K562 (cell line): ENCODE measurements at regions not wholly inside any gene's neighbourhood (a gene's known extent, or its start where the extent isn't known, plus 50 kb on each side); places are given as distances from the start of the nearest gene placed in this dataset.

Experiments
- ATAC-seq: fragments of 200-7000 bp; cut with Tn5 transposase; 3 replicates; pipeline ENCODE4 v1.9.1; 2020; ENCODE audit warnings: moderate library complexity
- BruUV-seq: library from RNA; stranded (reverse); fragments of 400-500 nt; replicated peaks from 2 replicates; lab custom pipeline; 2021; lab: Mats Ljungman, UMichigan
- CTCF ChIA-PET: fragments of 300-600 bp; formaldehyde crosslinking; extraction: SDS; loops from one replicate; lab custom pipeline; 2021; ENCODE audit warnings: low intra/inter-chr PET ratio; lab: Yijun Ruan, JAX
- POLR2A ChIA-PET: fragments of 300-600, 350-650 bp; sonication (Branson Sonifier 250); formaldehyde crosslinking; extraction: SDS; loops from one replicate; lab custom pipeline; 2021; ENCODE audit warnings: antibody characterized with exemption, inconsistent platforms; lab: Yijun Ruan, JAX
- DNase-seq, 4 experiments: peaks; one replicate each; pipeline versions ENCODE4 v3.0.0 to v3.0.0-alpha.2; 2011 to 2018; ENCODE audit warnings: low spot score in 3 of 4, mixed read lengths in 3 of 4; ENCODE audit errors: extremely low read depth in 1 of 4
- FAIRE-seq: peaks from 2 replicates; lab custom pipeline; 2011; peaks lifted over from hg19 to GRCh38; lab: Jason Lieb, UNC
- H2AFZ ChIP-seq: 2 replicates; pipeline ENCODE4 v1.6.0; 2011; ENCODE audit warnings: low read depth, low read length, control low read depth, inconsistent platforms
- H3K27ac ChIP-seq: fragments of 200-600 bp; 3 replicates; pipeline ENCODE4 v1.8.0; 2011; ENCODE audit warnings: low read depth, mild to moderate bottlenecking, control low read depth, inconsistent platforms, low read length, moderate library complexity, mixed read lengths; ENCODE audit errors: extremely low read depth
- H3K27me3 ChIP-seq, 2 experiments: fragments of 300-600 bp in 1 of 2; 2 replicates in 1 of 2; 3 replicates in 1 of 2; pipeline versions ENCODE4 v1.6.0 to v1.8.0; 2011; ENCODE audit warnings: inconsistent platforms in 2 of 2, low read length in 2 of 2, mild to moderate bottlenecking in 1 of 2, mixed read lengths in 1 of 2, moderate library complexity in 1 of 2; ENCODE audit not compliant: control insufficient read depth in 2 of 2, insufficient read depth in 2 of 2
- H3K36me3 ChIP-seq: fragments of 300-600 bp; 3 replicates; pipeline ENCODE4 v1.8.0; 2011; ENCODE audit warnings: mild to moderate bottlenecking, low read length, inconsistent platforms; ENCODE audit not compliant: control insufficient read depth, insufficient read depth
- H3K4me1 ChIP-seq, 2 experiments: fragments of 200-600 bp in 1 of 2; replicated peaks in 1 of 2; 2 replicates in 1 of 2; 3 replicates in 1 of 2; pipeline versions ENCODE4 v1.5.1 to v1.8.0; 2011; ENCODE audit warnings: inconsistent platforms in 2 of 2, low read length in 2 of 2, mild to moderate bottlenecking in 1 of 2, mixed read lengths in 1 of 2, moderate library complexity in 1 of 2; ENCODE audit not compliant: control insufficient read depth in 2 of 2, insufficient read depth in 2 of 2
- H3K4me2 ChIP-seq: 2 replicates; pipeline ENCODE4 v1.6.1; 2011; ENCODE audit warnings: low read length, control low read depth, inconsistent platforms, mixed read lengths; ENCODE audit not compliant: insufficient read depth
- H3K4me3 ChIP-seq: fragments of 200-600 bp; sonication (generic), shearing (Covaris generic); 2 replicates; pipeline ENCODE4 v1.5.1; 2016; ENCODE audit warnings: control low read depth, inconsistent platforms
- H3K79me2 ChIP-seq: fragments of 200-600 bp; 3 replicates; pipeline ENCODE4 v1.8.0; 2011; ENCODE audit warnings: low read length, inconsistent platforms; ENCODE audit not compliant: control insufficient read depth, insufficient read depth
- H3K9ac ChIP-seq, 2 experiments: 2 replicates each; pipeline versions ENCODE4 v1.6.0 to v1.6.1; 2011; ENCODE audit warnings: low read depth in 2 of 2, low read length in 2 of 2, control low read depth in 1 of 2, inconsistent platforms in 1 of 2, mild to moderate bottlenecking in 1 of 2, mixed read lengths in 1 of 2; ENCODE audit not compliant: insufficient read depth in 1 of 2
- H3K9me1 ChIP-seq: one replicate; pipeline ENCODE4 v1.6.0; 2011; ENCODE audit warnings: inconsistent platforms, mild to moderate bottlenecking, low read length, moderate library complexity; ENCODE audit not compliant: control insufficient read depth, insufficient read depth
- H3K9me3 ChIP-seq: replicated peaks from 2 replicates; pipeline ENCODE4 v1.5.1; 2011; ENCODE audit warnings: low read depth, low read length, inconsistent platforms; ENCODE audit not compliant: control insufficient read depth, insufficient read depth
- H4K20me1 ChIP-seq: replicated peaks from 2 replicates; pipeline ENCODE4 v1.6.1; 2011; ENCODE audit warnings: low read length, inconsistent platforms, mixed read lengths; ENCODE audit not compliant: control insufficient read depth, insufficient read depth
- EWSR1 ChIP-seq: fragments of 450-650 bp; IDR thresholded peaks from 2 replicates; pipeline ENCODE4 v1.6.1; 2018; ENCODE audit warnings: borderline replicate concordance, mild to moderate bottlenecking, low read depth, moderate library complexity; ENCODE audit not compliant: partially characterized antibody
- NRF1 ChIP-seq, 2 experiments: fragments of 450-650 bp; IDR thresholded peaks in 1 of 2; conservative IDR thresholded peaks in 1 of 2; 2 replicates each; pipeline ENCODE4 v1.6.1; 2014; ENCODE audit warnings: mild to moderate bottlenecking in 2 of 2
- NUFIP1 ChIP-seq: fragments of 450-650 bp; IDR thresholded peaks from 2 replicates; pipeline ENCODE4 v1.6.1; 2018; ENCODE audit not compliant: partially characterized antibody
- PHB ChIP-seq: fragments of 250-450 bp; sonication (Bioruptor Pico); IDR thresholded peaks from 2 replicates; pipeline ENCODE4 v1.5.0; 2021
- SLC30A9 ChIP-seq: fragments of 250-450 bp; sonication (Bioruptor Pico); IDR thresholded peaks from 2 replicates; pipeline ENCODE4 v1.8.0; 2022; ENCODE audit warnings: mild to moderate bottlenecking, moderate library complexity
- ZNF121 ChIP-seq: sonication (generic); formaldehyde crosslinking; conservative IDR thresholded peaks from 2 replicates; pipeline ENCODE4 v1.8.0; 2022; ENCODE audit warnings: missing genetic modification reagents
- ZNF140 ChIP-seq: fragments of 250-450 bp; sonication (Bioruptor Pico); IDR thresholded peaks from 2 replicates; pipeline ENCODE4 v1.8.0; 2021; ENCODE audit warnings: moderate library complexity, mild to moderate bottlenecking, inconsistent platforms
- ZNF212 ChIP-seq: fragments of 450-650 bp; formaldehyde crosslinking; IDR thresholded peaks from 2 replicates; pipeline ENCODE4 v1.4.0; 2020; ENCODE audit warnings: mild to moderate bottlenecking
- WGBS: fragments of 100-300 bp; shearing (Covaris generic); methylation state at CpG from one replicate; pipeline ENCODE4 v1.1.6; 2016; ENCODE audit warnings: low coverage, mixed read lengths; ENCODE audit not compliant: insufficient coverage; ENCODE audit errors: missing lambda C conversion rate; 5-methylcytosine and 5-hydroxymethylcytosine counted together
- in situ Hi-C: fragments of 300-500 bp; cut with MboI; formaldehyde crosslinking; loops from 4 replicates; pipeline ENCODE4 v1.15.0; 2018; ENCODE audit warnings: inconsistent platforms, mixed read lengths
- intact Hi-C: fragments of 100-400 bp; cut with micrococcal nuclease; formaldehyde crosslinking; loops from 2 replicates; pipeline ENCODE4 v1.14.2; 2022
- TF ChIP-seq, protein P1 (sequence below): fragments of 450-650 bp; formaldehyde crosslinking; IDR thresholded peaks from 2 replicates; pipeline ENCODE4 v1.4.0; 2020; ENCODE audit warnings: mild to moderate bottlenecking, moderate library complexity

DNA sequence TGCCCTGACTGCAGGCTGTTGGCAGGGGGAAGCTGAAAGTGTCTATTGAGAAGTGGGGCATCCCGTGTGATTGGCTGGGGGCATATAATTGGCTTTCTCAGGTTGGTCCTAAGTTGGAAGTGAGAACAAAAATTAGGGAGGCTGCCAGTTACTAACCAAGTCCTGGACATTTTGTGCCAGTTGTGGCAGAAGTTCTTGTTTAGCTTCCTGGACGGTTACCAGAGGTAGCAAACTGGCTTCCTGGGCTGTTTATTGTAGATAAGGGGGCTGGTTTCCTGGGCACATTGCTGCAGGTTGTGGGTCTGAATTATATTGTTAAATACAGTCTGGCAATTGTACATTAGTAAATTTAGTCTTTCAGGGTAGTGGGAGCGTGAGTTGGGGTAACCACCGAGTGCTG, 50.6 kb upstream of the SLC2A12 start:
- no peaks in the 10 kb centered on the region for H3K9me1 ChIP-seq
- H3K9me3 ChIP-seq, result no peaks in the 10 kb centered on the region
- no peak overlapping the region for H3K4me2 ChIP-seq
- H3K36me3 ChIP-seq, result no peaks in the 10 kb centered on the region
- WGBS, result 5% methylated on average over 4 of the region's 4 CpGs
- no peaks in the 10 kb centered on the region for H3K4me1 ChIP-seq
- no TSS peak for BruUV-seq
- ChIA-PET POLR2A (interaction anchor here (0.7 to 1.1 kb wide), 2 partner anchors 9 to 68 kb away, joined by 3 read pairs; no protein-coding TSS in a partner anchor), CTCF (no interaction called here)
- no peaks in the 10 kb centered on the region for H4K20me1 ChIP-seq
- no peak overlapping the region for H3K9ac ChIP-seq
- in situ Hi-C loops (no loop called here), intact Hi-C loops (no loop called here)
- ATAC-seq (no peak), DNase-seq (no peak), FAIRE-seq (no peak)
- H3K4me3 ChIP-seq, result no peak overlapping the region
- no peak overlapping the region for H2AFZ ChIP-seq
- H3K27me3 ChIP-seq, result peaks cover 3% of the 10 kb centered on the region in 2 experiments; a peak in 2 of 5 replicates
- no peaks in the 10 kb centered on the region for H3K79me2 ChIP-seq
- TF ChIP-seq ZNF121 (CRISPR knock-in tag) (no peak), NRF1 (conservative IDR thresholded peaks at IDR 0.05 in 1 of 2, IDR thresholded peaks at IDR 0.05 in 1 of 2) (no peak), PHB (no peak), ZNF212 (CRISPR knock-in tag) (no peak), SLC30A9 (CRISPR knock-in tag) (no peak), ZNF140 (CRISPR knock-in tag) (no peak), NUFIP1 (no peak), EWSR1 (no peak)
- TF ChIP-seq, protein P1, sequence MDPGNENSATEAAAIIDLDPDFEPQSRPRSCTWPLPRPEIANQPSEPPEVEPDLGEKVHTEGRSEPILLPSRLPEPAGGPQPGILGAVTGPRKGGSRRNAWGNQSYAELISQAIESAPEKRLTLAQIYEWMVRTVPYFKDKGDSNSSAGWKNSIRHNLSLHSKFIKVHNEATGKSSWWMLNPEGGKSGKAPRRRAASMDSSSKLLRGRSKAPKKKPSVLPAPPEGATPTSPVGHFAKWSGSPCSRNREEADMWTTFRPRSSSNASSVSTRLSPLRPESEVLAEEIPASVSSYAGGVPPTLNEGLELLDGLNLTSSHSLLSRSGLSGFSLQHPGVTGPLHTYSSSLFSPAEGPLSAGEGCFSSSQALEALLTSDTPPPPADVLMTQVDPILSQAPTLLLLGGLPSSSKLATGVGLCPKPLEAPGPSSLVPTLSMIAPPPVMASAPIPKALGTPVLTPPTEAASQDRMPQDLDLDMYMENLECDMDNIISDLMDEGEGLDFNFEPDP (CRISPR knock-in tag), result no peak
- H3K27ac ChIP-seq, result no peak overlapping the region
